Osteocyte (in vitro differentiated cells): ENCODE measurements at regions not wholly inside any gene's neighbourhood (a gene's known extent, or its start where the extent isn't known, plus 50 kb on each side); places are given as distances from the start of the nearest gene placed in this dataset.
"Not testable (repeated sequence)": the region's sequence is repeated elsewhere in the genome, so short reads cannot be mapped to it uniquely, and the experiment has no call there.

Source experiments
- DNase-seq: peaks from one replicate; pipeline ENCODE4 v3.0.0; 2021; ENCODE audit warnings: mixed read lengths; ENCODE audit not compliant: unreplicated experiment; ENCODE audit errors: extremely low spot score
- H3K27ac Mint-ChIP-seq: one replicate; pipeline ENCODE4 v1.8.0; 2021; ENCODE audit warnings: mild to moderate bottlenecking, mixed read lengths; ENCODE audit not compliant: unreplicated experiment
- H3K27me3 Mint-ChIP-seq: one replicate; pipeline ENCODE4 v1.8.0; 2021; ENCODE audit warnings: mixed read lengths; ENCODE audit not compliant: unreplicated experiment
- H3K36me3 Mint-ChIP-seq: one replicate; pipeline ENCODE4 v1.8.0; 2021; ENCODE audit warnings: mixed read lengths; ENCODE audit not compliant: unreplicated experiment
- H3K4me1 Mint-ChIP-seq: one replicate; pipeline ENCODE4 v1.8.0; 2021; ENCODE audit warnings: mixed read lengths; ENCODE audit not compliant: unreplicated experiment
- H3K4me3 Mint-ChIP-seq: one replicate; pipeline ENCODE4 v1.8.0; 2021; ENCODE audit warnings: mild to moderate bottlenecking, moderate library complexity, mixed read lengths; ENCODE audit not compliant: unreplicated experiment
- H3K9me3 Mint-ChIP-seq: one replicate; pipeline ENCODE4 v1.8.0; 2021; ENCODE audit warnings: mixed read lengths; ENCODE audit not compliant: unreplicated experiment
- TF ChIP-seq, protein P1 (sequence below): fragments of 200-600 bp; sonication (generic); IDR thresholded peaks from 2 replicates; pipeline ENCODE4 v1.5.0; 2021; ENCODE audit warnings: antibody characterized with exemption, mild to moderate bottlenecking, moderate library complexity

DNA sequence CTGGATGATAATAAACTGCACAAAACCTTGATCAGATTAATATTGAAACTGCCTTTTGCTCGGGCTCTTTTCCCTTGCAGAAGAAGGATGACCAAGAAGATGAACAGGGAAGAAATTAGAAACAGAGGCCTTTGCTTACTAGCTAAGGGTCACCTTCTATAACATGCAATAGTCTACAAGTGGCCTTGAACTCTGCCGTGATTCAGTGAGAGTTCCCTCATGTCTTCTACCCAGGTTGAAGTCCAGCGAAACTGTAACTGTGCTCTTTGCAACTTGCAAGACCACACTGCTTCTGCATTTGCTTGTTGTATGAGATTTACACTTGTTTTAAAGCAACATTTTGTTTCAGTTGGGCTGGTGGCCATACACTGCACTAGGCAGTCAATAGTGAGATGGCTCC, 108.4 kb downstream of the IGLL1 start:
- Mint-ChIP-seq H3K9me3 (no peaks in the 10 kb centered on the region), H3K4me3 (no peak overlapping the region), H3K36me3 (no peaks in the 10 kb centered on the region), H3K4me1 (peaks cover 4% of the 10 kb centered on the region), H3K27ac (no peak overlapping the region), H3K27me3 (no peaks in the 10 kb centered on the region)
- DNase-seq: no peak
- TF ChIP-seq, protein P1, sequence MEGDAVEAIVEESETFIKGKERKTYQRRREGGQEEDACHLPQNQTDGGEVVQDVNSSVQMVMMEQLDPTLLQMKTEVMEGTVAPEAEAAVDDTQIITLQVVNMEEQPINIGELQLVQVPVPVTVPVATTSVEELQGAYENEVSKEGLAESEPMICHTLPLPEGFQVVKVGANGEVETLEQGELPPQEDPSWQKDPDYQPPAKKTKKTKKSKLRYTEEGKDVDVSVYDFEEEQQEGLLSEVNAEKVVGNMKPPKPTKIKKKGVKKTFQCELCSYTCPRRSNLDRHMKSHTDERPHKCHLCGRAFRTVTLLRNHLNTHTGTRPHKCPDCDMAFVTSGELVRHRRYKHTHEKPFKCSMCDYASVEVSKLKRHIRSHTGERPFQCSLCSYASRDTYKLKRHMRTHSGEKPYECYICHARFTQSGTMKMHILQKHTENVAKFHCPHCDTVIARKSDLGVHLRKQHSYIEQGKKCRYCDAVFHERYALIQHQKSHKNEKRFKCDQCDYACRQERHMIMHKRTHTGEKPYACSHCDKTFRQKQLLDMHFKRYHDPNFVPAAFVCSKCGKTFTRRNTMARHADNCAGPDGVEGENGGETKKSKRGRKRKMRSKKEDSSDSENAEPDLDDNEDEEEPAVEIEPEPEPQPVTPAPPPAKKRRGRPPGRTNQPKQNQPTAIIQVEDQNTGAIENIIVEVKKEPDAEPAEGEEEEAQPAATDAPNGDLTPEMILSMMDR: no peak

DNA sequence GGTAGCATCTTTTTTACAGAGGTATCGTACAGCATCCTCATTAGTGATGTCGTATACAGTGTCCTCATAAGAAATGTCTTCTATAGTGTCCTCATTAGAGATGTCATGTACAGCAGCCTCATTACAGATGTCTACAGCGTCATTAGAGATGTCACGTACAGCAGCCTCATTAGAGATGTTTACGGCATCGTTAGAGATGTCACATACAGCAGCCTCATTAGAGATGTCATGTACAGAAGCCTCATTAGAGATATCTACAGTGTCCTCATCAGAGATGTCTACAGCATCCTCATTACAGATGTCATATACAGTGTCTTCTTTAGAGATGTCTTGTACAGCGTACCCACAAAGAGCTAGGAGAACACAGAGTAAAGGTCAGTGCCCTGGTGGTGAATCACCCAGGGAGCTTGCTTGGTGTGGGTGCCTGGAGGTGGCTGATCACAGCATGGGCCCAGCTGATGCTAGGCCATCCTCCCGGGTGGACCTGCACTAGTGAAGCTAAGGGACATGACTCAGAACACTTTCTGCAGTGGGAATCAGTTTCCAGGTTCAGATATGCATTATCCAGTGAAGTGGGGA, 109.2 kb downstream of the IGLL1 start:
- H3K27me3 Mint-ChIP-seq: no peaks in the 10 kb centered on the region
- H3K27ac Mint-ChIP-seq: no peak overlapping the region
- no peaks in the 10 kb centered on the region for H3K36me3 Mint-ChIP-seq
- H3K4me3 Mint-ChIP-seq: no peak overlapping the region
- TF ChIP-seq, protein P1: no peak
- DNase-seq: no peak
- H3K4me1 Mint-ChIP-seq: peaks cover 4% of the 10 kb centered on the region
- H3K9me3 Mint-ChIP-seq: no peaks in the 10 kb centered on the region

GRCh38 chr22:23467721-23468294, 112.3 kb downstream of the IGLL1 start:
- DNase-seq: no peak
- TF ChIP-seq, protein P1: no peak
- no peaks in the 10 kb centered on the region for H3K36me3 Mint-ChIP-seq
- peaks cover 14% of the 10 kb centered on the region for H3K27me3 Mint-ChIP-seq
- H3K4me3 Mint-ChIP-seq: no peak overlapping the region
- H3K9me3 Mint-ChIP-seq: no peaks in the 10 kb centered on the region
- H3K4me1 Mint-ChIP-seq: peaks cover 4% of the 10 kb centered on the region
- H3K27ac Mint-ChIP-seq: no peak overlapping the region

- Mint-ChIP-seq H3K4me3 (no peak overlapping the region), H3K36me3 (no peaks in the 10 kb centered on the region), H3K4me1 (peaks cover 4% of the 10 kb centered on the region), H3K27ac (no peak overlapping the region), H3K9me3 (no peaks in the 10 kb centered on the region), H3K27me3 (peaks cover 24% of the 10 kb centered on the region)
- DNase-seq: no peak
- TF ChIP-seq, protein P1: no peak
These were observed 113.7 kb downstream of the IGLL1 start for GRCh38 chr22:23466351-23466750.

DNA sequence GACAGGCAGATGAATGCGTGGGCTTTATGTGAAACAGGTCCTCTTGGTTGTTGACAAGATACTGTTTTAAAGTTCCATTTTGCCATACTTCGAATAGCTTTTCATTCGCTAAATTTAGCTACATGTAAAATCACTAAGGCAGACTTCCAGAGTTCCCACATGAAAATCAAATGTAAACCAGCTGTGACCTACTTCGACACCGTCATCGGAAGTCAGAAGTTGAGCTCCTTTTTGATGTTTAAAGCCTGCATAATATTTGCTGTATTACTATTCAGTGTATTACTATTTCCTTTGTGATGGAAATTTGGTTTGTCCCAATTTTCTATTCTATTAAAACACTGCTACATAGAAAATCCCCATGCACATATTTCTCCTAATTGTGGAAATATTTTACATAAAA, 115.3 kb downstream of the IGLL1 start:
- DNase-seq, H3K27ac Mint-ChIP-seq, H3K4me1 Mint-ChIP-seq, H3K4me3 Mint-ChIP-seq, H3K36me3 Mint-ChIP-seq, H3K9me3 Mint-ChIP-seq: not testable (repeated sequence)
- H3K27me3 Mint-ChIP-seq: peaks cover 24% of the 10 kb centered on the region

DNA sequence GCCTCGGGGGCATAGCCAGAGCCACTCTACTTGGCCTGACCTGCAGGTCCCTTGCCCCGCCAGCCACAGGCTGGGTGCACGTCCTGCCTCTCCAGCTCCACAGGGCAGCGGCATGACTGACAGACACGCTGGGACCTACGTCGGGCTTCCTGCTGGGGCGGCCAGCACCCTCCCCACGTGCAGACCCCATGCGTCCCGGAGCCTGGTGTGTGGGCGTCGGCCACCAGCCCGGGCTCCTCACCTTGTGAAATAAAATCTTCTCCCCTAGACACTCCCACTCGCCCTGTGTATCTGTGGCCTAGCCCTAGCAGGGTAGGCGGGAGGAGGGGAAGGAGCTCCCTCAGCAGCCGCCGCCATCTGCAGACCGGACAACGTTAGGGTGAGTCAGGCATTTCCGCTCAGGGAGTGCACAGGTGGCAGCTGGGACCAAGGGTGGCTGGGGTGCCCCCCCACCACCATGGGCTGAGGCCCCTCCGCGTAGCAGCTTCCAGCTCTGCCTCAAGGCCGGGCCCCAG, 119.5 kb downstream of the IGLL1 start:
- not testable (repeated sequence) for H3K9me3 Mint-ChIP-seq, H3K27ac Mint-ChIP-seq, DNase-seq, H3K36me3 Mint-ChIP-seq, H3K4me1 Mint-ChIP-seq, H3K4me3 Mint-ChIP-seq
- peaks cover 28% of the 10 kb centered on the region for H3K27me3 Mint-ChIP-seq

DNA sequence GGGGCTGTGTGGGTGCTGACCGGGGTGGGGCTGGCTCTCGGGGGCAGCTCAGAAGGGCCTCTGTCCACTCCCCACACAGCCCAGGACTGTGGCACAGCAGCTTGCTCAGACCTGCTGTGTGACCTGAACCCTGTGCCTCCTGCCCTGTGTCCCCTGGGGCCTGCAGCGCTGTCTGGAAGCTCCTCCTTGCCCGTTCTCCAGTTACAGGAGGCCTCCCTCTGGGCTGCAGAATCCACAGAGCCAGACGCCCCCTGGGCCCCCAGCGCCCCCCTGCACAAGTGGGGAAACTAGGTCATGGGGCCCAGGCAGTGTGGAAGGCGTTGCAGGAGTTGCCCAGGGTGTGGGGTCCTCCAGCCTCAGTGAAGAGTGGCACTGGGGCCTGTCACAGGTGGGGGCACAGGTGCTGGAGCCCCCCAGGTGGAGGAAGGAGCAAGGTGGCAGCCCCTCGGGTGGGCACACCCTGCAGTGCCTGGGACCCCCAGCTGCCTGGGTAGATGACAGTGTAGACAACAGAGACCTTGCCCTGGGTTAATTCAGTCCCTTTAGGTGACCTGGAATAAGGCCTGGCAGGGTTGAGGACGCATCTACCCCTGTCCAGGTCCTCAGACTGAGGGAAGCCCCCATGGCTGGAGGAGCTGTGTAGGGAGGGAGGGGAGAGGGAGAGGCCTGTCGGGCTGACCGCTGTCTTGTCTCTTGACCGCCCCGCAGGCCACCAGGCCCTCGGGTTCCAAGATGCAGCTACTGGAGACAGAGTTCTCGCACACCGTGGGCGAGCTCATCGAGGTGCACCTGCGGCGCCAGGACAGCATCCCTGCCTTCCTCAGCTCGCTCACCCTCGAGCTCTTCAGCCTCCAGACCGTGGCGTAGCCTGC, 120.2 kb downstream of the IGLL1 start:
- H3K9me3 Mint-ChIP-seq, H3K4me3 Mint-ChIP-seq: not testable (repeated sequence)

More for the DNA sequence above, 120.2 kb downstream of the IGLL1 start:
- peaks cover 28% of the 10 kb centered on the region for H3K27me3 Mint-ChIP-seq
- H3K36me3 Mint-ChIP-seq, H3K4me1 Mint-ChIP-seq, H3K27ac Mint-ChIP-seq, DNase-seq: not testable (repeated sequence)
